ENCODE measurements at regions not wholly inside any gene's neighbourhood (a gene's known extent, or its start where the extent isn't known, plus 50 kb on each side); places are given as distances from the start of the nearest gene placed in this dataset.

- DNase-seq (ENCODE audit: low spot score) = no peak
- no peaks in the 10 kb centered on the region for H3K9me3 ChIP-seq (ENCODE audit: low read depth, low read length, poor library complexity, severe bottlenecking)
- no peaks in the 10 kb centered on the region for H3K27me3 ChIP-seq (replicated peaks; ENCODE audit: insufficient read depth, low read depth, low read length, poor library complexity)
- H3K36me3 ChIP-seq (ENCODE audit: insufficient read depth, low read length, poor library complexity, severe bottlenecking) = no peaks in the 10 kb centered on the region
- POLR2A ChIA-PET (ENCODE audit: low non-redundant PET) = no interaction called here
- CTCF ChIA-PET = no interaction called here
- H3K27ac ChIP-seq (ENCODE audit: low read depth, low read length, poor library complexity, severe bottlenecking) = no peak overlapping the region
- peak overlapping the region; percentile 59 for H3K4me3 ChIP-seq (ENCODE audit: low read depth, low read length, poor library complexity, severe bottlenecking)
- intact Hi-C loops (cut with micrococcal nuclease; ENCODE audit: unreplicated experiment) = loop anchor here (5.0 to 10.0 kb wide), 5 partner anchors 45 to 453 kb away; partner anchors contain the start of gene ZSCAN12
- H3K4me1 ChIP-seq (ENCODE audit: insufficient read depth, low read length, poor library complexity, severe bottlenecking) = peaks cover 21% of the 10 kb centered on the region
- TF ChIP-seq EZH2 (IDR thresholded peaks at IDR 0.05; ENCODE audit: borderline replicate concordance, low read depth, low read length, poor library complexity, severe bottlenecking) = no peak
- TF ChIP-seq, protein P1, sequence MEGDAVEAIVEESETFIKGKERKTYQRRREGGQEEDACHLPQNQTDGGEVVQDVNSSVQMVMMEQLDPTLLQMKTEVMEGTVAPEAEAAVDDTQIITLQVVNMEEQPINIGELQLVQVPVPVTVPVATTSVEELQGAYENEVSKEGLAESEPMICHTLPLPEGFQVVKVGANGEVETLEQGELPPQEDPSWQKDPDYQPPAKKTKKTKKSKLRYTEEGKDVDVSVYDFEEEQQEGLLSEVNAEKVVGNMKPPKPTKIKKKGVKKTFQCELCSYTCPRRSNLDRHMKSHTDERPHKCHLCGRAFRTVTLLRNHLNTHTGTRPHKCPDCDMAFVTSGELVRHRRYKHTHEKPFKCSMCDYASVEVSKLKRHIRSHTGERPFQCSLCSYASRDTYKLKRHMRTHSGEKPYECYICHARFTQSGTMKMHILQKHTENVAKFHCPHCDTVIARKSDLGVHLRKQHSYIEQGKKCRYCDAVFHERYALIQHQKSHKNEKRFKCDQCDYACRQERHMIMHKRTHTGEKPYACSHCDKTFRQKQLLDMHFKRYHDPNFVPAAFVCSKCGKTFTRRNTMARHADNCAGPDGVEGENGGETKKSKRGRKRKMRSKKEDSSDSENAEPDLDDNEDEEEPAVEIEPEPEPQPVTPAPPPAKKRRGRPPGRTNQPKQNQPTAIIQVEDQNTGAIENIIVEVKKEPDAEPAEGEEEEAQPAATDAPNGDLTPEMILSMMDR (conservative IDR thresholded peaks at IDR 0.05; ENCODE audit: low read depth, low read length) = no peak
- BruUV-seq (replicated peaks) = no TSS peak
Observed at GRCh38 chr6:28587746-28588075, 62.0 kb downstream of the GPX5 start.

- TF ChIP-seq, protein P1 (conservative IDR thresholded peaks at IDR 0.05; ENCODE audit: low read depth, low read length) = no peak
- no peak for TF ChIP-seq EZH2 (IDR thresholded peaks at IDR 0.05; ENCODE audit: borderline replicate concordance, low read depth, low read length, poor library complexity, severe bottlenecking)
- ChIA-PET POLR2A (ENCODE audit: low non-redundant PET) (no interaction called here), CTCF (no interaction called here)
Observed at GRCh38 chr6:28588666-28589065, 63.0 kb downstream of the GPX5 start.

DNA sequence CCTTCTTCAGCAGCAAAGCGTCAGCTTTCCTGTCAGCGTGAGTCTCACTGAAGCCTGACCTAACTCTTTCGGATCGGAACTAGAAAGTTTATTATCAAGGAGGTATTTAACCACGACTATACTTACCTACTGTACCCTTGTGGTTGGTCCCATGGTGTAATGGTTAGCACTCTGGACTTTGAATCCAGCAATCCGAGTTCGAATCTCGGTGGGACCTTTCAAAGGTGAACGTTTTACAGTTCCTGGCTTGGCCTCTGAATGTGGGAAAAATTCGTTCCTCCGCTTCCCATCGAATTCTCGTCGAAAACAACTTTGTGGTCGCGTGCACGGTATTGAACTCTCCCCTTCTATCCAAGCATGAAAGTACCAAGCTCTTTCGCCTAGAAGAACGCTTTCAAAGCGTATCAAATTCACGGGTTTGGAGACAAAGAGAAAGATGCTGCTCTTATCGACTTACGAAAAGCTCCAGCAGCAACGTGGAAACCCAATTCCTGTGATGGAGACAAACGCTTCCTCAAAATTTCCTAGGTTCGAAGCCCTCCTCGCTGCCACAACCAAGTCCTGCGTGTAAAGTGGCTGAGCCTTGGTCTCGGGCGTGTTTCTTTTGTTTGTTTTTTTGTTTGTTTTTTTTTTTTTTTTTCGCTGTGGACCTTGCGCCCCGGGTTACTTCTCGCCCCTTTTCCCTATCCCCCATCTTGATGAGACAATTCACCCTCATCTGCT is 63.7 kb downstream of the GPX5 start:
- intact Hi-C loops (cut with micrococcal nuclease; ENCODE audit: unreplicated experiment) = loop anchor here (5.0 to 10.0 kb wide), 5 partner anchors 47 to 455 kb away; partner anchors contain the start of gene ZSCAN12
- ChIA-PET POLR2A (ENCODE audit: low non-redundant PET) (interaction anchor here (0.5 kb wide), 1 partner anchor 705 kb away, joined by 7 read pairs; no protein-coding TSS in a partner anchor), CTCF (no interaction called here)
- Histone ChIP-seq H3K27ac (ENCODE audit: low read depth, low read length, poor library complexity, severe bottlenecking) (peak overlapping the region; percentile 37), H3K4me3 (ENCODE audit: low read depth, low read length, poor library complexity, severe bottlenecking) (peak overlapping the region; percentile 45), H3K36me3 (ENCODE audit: insufficient read depth, low read length, poor library complexity, severe bottlenecking) (no peaks in the 10 kb centered on the region), H3K27me3 (replicated peaks; ENCODE audit: insufficient read depth, low read depth, low read length, poor library complexity) (no peaks in the 10 kb centered on the region), H3K4me1 (ENCODE audit: insufficient read depth, low read length, poor library complexity, severe bottlenecking) (peaks cover 21% of the 10 kb centered on the region), H3K9me3 (ENCODE audit: low read depth, low read length, poor library complexity, severe bottlenecking) (no peaks in the 10 kb centered on the region)
- TF ChIP-seq, protein P1 (conservative IDR thresholded peaks at IDR 0.05; ENCODE audit: low read depth, low read length) = no peak
- no peak for TF ChIP-seq EZH2 (IDR thresholded peaks at IDR 0.05; ENCODE audit: borderline replicate concordance, low read depth, low read length, poor library complexity, severe bottlenecking)
- peak; percentile 98 for DNase-seq (ENCODE audit: low spot score)
- TSS peak; percentile 100 for BruUV-seq (replicated peaks)

More at GRCh38 chr6:28588666-28589065, 63.0 kb downstream of the GPX5 start:
- Histone ChIP-seq H3K9me3 (ENCODE audit: low read depth, low read length, poor library complexity, severe bottlenecking) (no peaks in the 10 kb centered on the region), H3K36me3 (ENCODE audit: insufficient read depth, low read length, poor library complexity, severe bottlenecking) (no peaks in the 10 kb centered on the region), H3K4me3 (ENCODE audit: low read depth, low read length, poor library complexity, severe bottlenecking) (peak overlapping the region; percentile 45), H3K27me3 (replicated peaks; ENCODE audit: insufficient read depth, low read depth, low read length, poor library complexity) (no peaks in the 10 kb centered on the region), H3K4me1 (ENCODE audit: insufficient read depth, low read length, poor library complexity, severe bottlenecking) (peaks cover 21% of the 10 kb centered on the region), H3K27ac (ENCODE audit: low read depth, low read length, poor library complexity, severe bottlenecking) (peak overlapping the region; percentile 5)
- intact Hi-C loops (cut with micrococcal nuclease; ENCODE audit: unreplicated experiment) = loop anchor here (5.0 to 10.0 kb wide), 5 partner anchors 46 to 454 kb away; partner anchors contain the start of gene ZSCAN12
- BruUV-seq (replicated peaks) = no TSS peak
- peak; percentile 7 for DNase-seq (ENCODE audit: low spot score)
